HG02763 (cell line): ENCODE measurements at regions not wholly inside any gene's neighbourhood (a gene's known extent, or its start where the extent isn't known, plus 50 kb on each side); places are given as distances from the start of the nearest gene placed in this dataset.
"Not testable (repeated sequence)": the region's sequence is repeated elsewhere in the genome, so short reads cannot be mapped to it uniquely, and the experiment has no call there.

Experiments
- ATAC-seq: cut with Tn5 transposase; IDR thresholded peaks from one replicate; pipeline ENCODE4 v1.9.1; 2021; ENCODE audit warnings: mild to moderate bottlenecking, moderate library complexity; ENCODE audit not compliant: unreplicated experiment

GRCh38 chr16:65283181-65283651, 161.4 kb upstream of the CDH11 start:
- ATAC-seq, result no peak

DNA sequence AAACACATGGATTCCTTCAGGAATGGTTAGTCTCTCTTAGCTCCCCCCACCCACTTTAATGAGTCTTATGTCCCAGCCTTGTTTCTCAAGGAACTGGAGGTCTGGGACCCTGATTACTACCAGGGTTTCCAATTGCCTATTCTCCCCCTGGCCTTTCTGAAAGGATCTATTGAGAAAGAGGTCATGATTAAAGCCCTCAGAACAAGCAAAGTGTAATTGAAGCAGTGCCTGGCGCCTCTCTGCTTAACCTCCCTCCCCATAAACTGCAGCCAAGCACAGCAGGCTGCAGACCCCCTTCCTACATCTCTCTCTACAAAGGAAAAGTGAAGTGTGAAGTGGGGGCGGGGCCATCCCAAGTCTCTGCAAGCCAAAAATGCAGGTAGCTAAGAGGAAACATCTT, 159.7 kb upstream of the CDH11 start:
- ATAC-seq, result no peak

DNA sequence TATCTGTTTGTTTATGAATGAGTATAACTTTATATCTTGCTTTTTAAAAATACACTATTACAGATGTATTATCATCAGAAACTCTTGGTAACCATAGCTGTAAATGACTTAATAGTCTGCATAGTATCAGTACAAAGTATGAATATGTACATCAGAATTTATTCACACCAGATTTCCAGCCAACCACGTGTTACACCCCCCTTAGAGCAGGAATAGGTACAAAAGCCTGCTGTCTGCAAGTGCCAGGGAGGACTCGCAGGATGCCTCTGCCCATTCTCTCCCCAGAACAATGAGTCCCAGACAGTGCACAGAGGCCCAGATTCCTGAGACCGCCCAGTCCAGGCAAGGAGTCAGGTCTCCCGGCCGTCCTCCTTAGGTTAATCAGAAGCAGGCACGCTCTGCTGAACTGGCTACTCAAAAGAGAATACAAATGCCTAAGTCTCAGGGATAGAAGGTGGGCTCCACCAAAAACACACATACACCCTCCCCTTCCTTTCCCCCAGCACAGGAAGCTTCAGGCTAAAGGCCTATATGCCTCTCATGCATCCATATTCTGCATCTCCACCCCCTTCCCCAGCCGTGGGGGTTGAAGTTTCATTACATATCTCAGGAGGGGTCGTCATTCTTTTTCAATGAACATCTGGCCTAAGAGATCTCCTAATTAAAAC, 159.1 kb upstream of the CDH11 start:
- ATAC-seq, result no peak

- ATAC-seq, result no peak
Observed at GRCh38 chr16:65279576-65279975, 157.7 kb upstream of the CDH11 start.

DNA sequence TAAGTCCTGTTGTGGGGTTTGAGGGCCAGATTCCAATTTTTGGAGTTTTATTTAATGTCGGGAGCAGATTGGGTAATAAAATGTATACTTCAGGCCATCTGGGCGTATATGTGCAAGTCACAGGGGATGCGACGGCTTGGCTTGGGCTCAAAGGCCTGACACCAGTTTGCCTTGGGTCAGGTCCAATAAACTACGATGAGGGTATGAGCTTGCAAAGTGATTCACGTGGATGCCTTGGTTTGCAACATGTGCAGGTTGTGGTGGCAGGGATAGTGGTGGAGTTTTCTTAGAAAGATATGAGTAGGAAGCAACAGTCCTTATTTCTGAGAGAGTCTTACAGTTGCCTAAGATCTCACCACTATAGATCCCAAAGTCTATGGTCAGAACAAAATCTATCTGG, 157.0 kb upstream of the CDH11 start:
- no peak for ATAC-seq

DNA sequence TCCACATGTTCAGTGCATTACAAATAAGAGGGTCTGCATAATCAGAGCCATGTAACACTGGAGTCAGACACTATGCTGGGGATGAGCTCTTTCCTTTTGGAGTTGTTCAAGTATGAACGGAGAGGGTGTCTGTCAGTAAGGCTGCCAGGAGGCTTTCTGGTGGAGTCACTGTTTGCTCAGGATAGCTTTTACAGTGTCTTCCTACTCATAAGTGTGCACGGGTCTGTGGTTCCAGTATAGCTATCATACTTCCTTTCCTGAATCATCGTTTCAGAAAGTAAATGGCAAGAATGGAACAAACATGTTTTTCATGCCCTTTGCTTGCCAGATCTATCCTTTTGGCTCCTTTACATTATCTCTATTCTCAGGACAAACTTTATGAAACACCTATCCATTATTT, 152.7 kb upstream of the CDH11 start:
- no peak for ATAC-seq

- ATAC-seq, result no peak
Observed at GRCh38 chr16:65272699-65273414, 151.0 kb upstream of the CDH11 start.

DNA sequence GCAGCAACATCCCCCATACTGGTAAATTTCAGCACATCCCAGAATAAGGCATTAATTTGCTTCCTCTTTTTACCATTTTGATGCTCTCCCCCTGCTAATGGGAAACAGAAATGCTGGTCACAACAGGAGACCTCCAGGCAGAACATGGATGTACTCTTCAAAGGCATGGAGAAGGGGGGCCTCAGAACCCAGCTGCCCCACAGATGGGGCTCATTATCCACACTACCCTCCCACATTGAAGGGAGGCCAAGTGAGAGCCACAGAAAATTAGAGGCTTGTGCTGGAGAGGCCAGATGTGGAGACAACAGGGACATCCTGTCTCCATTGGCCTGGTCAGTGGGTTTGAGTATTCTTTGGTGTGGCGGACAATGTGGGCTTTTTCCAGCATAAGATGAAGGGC, 150.1 kb upstream of the CDH11 start:
- no peak for ATAC-seq

- ATAC-seq, result no peak
Observed at GRCh38 chr16:65268331-65268730, 146.5 kb upstream of the CDH11 start.

DNA sequence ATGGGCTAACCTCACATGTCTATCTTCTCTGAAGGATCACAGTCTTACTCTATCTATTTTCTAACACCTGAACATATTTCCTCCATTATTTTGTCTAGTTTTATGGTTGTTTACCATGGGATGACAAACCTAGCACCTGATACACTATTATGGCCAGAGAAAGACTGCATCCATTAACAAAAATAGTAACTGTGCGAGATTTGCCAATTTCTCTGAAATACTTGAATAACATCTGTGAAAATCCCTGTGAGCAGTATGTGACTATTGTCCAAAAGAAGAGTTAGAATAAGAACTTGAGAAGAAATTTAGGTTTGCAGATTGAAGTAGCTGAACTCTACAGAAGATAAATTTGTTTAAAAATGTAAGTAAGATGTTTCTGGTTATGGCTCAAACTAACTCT, 142.0 kb upstream of the CDH11 start:
- no peak for ATAC-seq

GRCh38 chr16:65260746-65261145, 138.9 kb upstream of the CDH11 start:
- no peak for ATAC-seq

DNA sequence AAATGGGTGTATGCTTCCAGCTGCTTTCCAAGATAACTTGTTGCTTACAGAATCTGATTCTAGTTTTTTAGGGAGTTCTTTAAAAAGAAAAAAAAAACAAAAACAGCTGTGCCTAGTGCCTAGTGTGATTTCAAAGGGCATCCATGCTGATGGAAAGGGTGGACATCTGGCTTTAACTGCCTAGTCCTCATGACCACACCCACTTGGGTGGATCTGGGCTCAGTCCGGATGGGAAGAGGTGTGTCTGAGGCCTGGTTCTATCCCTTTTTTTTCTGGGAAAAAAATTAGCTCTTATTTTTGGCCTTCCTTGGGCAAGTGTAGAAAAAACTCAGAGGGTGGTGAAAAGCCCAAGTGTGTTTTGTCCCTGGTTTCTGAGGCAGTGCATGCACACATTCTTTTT, 132.3 kb upstream of the CDH11 start:
- ATAC-seq, result no peak

- ATAC-seq, result no peak
Observed at GRCh38 chr16:65249768-65250167, 127.9 kb upstream of the CDH11 start.

GRCh38 chr16:65244787-65245186, 122.9 kb upstream of the CDH11 start:
- ATAC-seq, result no peak

DNA sequence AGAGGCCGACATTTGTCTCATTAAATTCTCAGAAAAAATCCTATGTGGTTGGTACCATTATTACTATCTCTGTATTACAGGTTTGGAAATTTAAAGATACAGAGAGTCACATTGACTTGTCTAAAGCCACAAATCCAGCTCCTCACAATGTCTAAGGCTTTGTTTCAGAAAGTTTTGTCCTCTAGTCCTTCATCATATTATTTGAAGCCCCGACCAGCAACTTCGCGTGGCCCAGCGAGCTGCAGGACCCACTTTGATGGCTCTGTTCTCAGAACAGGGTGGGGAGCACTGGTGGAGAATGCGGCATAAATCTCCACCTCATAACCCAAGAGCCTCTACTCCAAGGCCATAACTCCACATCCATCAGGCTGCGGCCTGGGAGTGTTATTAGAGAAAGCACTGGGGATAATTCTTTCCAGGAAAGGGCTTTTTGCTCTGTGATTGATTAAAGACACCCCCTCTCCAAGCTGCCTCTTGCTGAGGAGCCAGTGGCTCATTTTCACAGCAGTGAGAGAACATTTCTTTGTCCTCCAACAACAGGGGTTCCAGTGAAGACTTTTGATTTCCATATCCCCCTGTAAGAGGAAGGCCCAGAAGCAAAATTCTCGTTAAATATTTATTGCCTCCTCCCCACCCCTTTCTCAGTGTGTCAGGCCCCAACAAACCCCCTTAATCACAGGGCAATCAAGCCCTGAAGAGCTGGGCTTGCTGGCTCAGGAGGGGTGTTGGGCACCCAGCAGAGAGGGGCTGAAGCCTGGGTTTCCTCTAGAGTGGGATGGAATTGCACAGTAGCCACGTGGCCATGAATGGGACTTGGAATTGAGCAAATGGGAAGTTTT, 113.7 kb upstream of the CDH11 start:
- no peak for ATAC-seq

DNA sequence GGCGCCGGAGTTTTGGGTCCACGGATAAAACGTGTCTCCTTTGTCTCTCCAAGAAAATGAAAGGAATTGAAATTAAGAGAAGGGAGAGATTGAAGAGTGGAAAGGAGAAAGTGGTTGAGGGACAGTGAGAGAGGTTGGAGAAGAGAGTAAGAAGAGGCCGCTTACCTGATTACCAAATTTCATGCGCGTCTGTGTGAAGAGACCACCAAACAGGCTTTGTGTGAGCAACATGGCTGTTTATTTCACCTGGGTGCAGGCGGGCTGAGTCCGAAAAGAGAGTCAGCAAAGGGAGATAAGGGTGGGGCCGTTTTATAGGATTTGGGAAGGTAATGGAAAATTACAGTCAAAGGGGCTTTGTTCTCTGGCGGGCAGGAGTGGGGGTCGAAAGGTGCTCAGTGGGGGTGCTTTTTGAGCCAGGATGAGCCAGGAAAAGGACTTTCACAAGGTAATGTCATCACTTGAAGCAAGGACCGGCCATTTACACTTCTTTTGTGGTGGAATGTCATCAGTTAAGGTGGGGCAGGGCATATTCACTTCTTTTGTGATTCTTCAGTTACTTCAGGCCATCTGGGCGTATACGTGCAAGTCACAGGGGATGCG, 113.0 kb upstream of the CDH11 start:
- not testable (repeated sequence) for ATAC-seq

DNA sequence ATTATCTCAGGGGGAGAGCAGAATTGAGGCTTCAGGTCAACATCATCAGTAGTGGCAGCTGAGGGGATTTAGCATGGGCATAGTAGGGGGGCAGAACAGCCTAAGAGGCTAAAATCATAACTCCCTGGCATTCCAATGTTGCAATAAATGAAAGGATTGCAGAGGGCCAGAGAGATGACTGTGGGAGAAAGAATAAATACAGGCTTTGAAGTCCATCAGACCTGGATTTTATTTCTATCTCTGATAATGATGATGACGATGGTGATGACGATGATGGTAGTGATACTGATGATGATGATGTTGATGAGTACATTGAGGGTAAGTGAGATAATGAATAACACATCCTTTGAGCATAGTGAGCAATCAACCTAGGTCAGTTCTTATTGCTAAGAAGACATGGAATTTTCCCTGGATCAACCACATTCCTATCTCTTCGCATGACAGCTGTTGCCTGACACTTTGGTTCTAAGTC, 107.4 kb upstream of the CDH11 start:
- no peak for ATAC-seq

- no peak for ATAC-seq
Observed at GRCh38 chr16:65227150-65227835, 105.4 kb upstream of the CDH11 start.

- ATAC-seq, result no peak
Observed at GRCh38 chr16:65226077-65226476, 104.2 kb upstream of the CDH11 start.

- ATAC-seq, result no peak
Observed at GRCh38 chr16:65225488-65225887, 103.6 kb upstream of the CDH11 start.

GRCh38 chr16:65224994-65225393, 103.1 kb upstream of the CDH11 start:
- ATAC-seq, result no peak
